Left ventricle myocardium inferior (tissue), 1 donor: ENCODE measurements at regions not wholly inside any gene's neighbourhood (a gene's known extent, or its start where the extent isn't known, plus 50 kb on each side); places are given as distances from the start of the nearest gene placed in this dataset.

Experiments used
- DNase-seq: peaks from one replicate; pipeline ENCODE4 v3.0.0-alpha.2; 2020
- H3K27ac ChIP-seq: fragments of 200-600 bp; replicated peaks from 2 replicates; pipeline ENCODE4 v1.8.0; 2021
- H3K27me3 ChIP-seq: fragments of 200-600 bp; 2 replicates; pipeline ENCODE4 v1.8.0; 2021; ENCODE audit warnings: low read depth
- H3K36me3 ChIP-seq: fragments of 200-600 bp; 2 replicates; pipeline ENCODE4 v1.8.0; 2021
- H3K4me1 ChIP-seq: fragments of 200-600 bp; 2 replicates; pipeline ENCODE4 v1.8.0; 2021
- H3K4me3 ChIP-seq: fragments of 200-600 bp; 2 replicates; pipeline ENCODE4 v1.8.0; 2021; ENCODE audit warnings: mild to moderate bottlenecking, moderate library complexity
- H3K9me3 ChIP-seq: fragments of 200-600 bp; replicated peaks from 2 replicates; pipeline ENCODE4 v1.8.0; 2021
- CTCF ChIP-seq: fragments of 200-600 bp; IDR thresholded peaks from 2 replicates; pipeline ENCODE4 v1.8.0; 2021; ENCODE audit warnings: antibody characterized with exemption, mild to moderate bottlenecking, borderline replicate concordance
- intact Hi-C: fragments of 100-400 bp; cut with micrococcal nuclease; formaldehyde crosslinking; loops from one replicate; pipeline ENCODE4 v1.11.0; 2022
- donor health status: DM: no; HTN: yes; CAD: no; lungs with severe emphysema.

GRCh38 chr2:198309673-198310280, 505.4 kb downstream of the PLCL1 start:
- no peak for DNase-seq
- H3K36me3 ChIP-seq: no peaks in the 10 kb centered on the region
- H3K27me3 ChIP-seq: peaks cover 50% of the 10 kb centered on the region
- no peak overlapping the region for H3K4me3 ChIP-seq
- H3K27ac ChIP-seq: no peak overlapping the region
- intact Hi-C loops: loop anchor here (10.0 kb wide), 1 partner anchor 1175 kb away; no protein-coding TSS in a partner anchor
- H3K4me1 ChIP-seq: no peaks in the 10 kb centered on the region
- H3K9me3 ChIP-seq: no peaks in the 10 kb centered on the region
- peak; percentile 89 for TF ChIP-seq CTCF

DNA sequence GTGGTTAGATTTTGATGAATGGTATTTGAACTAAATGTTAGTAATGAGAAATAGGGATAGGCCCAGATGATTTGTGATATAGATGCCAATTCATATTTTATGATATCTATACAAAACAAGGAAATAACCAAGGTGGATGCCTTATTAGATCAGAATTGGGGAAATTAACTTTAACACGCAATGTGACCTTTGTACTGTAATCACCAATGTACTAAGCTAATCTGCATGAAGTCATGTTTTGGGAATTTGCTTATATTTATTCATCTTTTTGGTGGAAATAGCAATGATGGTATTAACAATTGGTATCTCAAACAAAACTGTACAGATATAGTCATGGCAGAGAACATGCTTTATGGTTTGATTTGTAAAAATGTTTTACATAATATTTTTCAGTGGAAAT, 504.7 kb downstream of the PLCL1 start:
- Histone ChIP-seq H3K36me3 (no peaks in the 10 kb centered on the region), H3K9me3 (no peaks in the 10 kb centered on the region), H3K27ac (no peak overlapping the region), H3K27me3 (peaks cover 52% of the 10 kb centered on the region), H3K4me1 (no peaks in the 10 kb centered on the region), H3K4me3 (no peak overlapping the region)
- no peak for DNase-seq
- intact Hi-C loops: no loop called here
- no peak for TF ChIP-seq CTCF

DNA sequence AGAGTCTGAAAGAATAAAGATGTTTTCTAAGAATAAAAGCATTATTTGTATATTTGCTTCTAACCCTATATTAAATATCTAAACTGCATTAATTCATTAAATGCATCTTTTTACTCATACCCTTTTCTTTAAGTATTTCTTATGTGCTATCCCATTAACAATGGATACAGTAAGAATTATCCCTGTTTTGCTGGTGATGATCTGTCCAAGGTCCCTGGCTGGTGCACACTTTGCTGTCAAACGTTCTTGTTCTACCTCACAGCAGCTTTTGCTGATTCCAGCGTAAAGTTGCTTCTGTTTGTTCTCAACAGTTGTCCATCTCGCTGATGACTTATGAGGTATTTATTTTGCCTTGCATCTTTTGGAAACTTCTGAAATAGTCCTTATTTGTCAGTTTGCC, 504.0 kb downstream of the PLCL1 start:
- intact Hi-C loops: no loop called here
- no peak for DNase-seq
- Histone ChIP-seq H3K4me3 (no peak overlapping the region), H3K27ac (no peak overlapping the region), H3K36me3 (no peaks in the 10 kb centered on the region), H3K4me1 (no peaks in the 10 kb centered on the region), H3K27me3 (peaks cover 51% of the 10 kb centered on the region), H3K9me3 (no peaks in the 10 kb centered on the region)
- TF ChIP-seq CTCF: no peak

DNA sequence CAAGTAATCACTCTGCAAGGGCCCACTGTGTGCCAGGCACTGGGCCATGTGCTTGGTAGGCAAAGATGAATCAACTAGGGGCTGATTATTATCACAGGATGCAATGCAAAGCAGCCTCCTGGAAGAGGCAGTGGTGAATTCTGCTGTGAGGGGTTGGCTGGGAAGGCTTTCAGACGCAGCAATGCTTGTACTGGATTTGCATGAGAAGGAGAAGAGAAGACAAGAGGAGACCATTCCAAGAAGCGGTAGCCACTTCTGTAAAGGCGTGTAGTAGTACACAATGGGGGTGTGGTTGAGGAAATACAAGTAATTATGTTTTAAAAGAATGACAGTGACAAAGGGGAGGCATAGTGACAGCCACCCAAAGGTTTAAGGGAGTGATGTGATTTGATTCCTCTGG, 502.7 kb downstream of the PLCL1 start:
- H3K27me3 ChIP-seq: peaks cover 45% of the 10 kb centered on the region
- H3K4me1 ChIP-seq: no peaks in the 10 kb centered on the region
- no peak for DNase-seq
- no peak for TF ChIP-seq CTCF
- no peaks in the 10 kb centered on the region for H3K36me3 ChIP-seq
- no peak overlapping the region for H3K4me3 ChIP-seq
- H3K9me3 ChIP-seq: no peaks in the 10 kb centered on the region
- H3K27ac ChIP-seq: no peak overlapping the region
- intact Hi-C loops: no loop called here

- no peak for TF ChIP-seq CTCF
- Histone ChIP-seq H3K9me3 (no peaks in the 10 kb centered on the region), H3K4me1 (no peaks in the 10 kb centered on the region), H3K27me3 (peaks cover 36% of the 10 kb centered on the region), H3K27ac (no peak overlapping the region), H3K4me3 (no peak overlapping the region), H3K36me3 (no peaks in the 10 kb centered on the region)
- DNase-seq: no peak
- intact Hi-C loops: no loop called here
Observed at GRCh38 chr2:198304859-198305258, 500.5 kb downstream of the PLCL1 start.

GRCh38 chr2:198297350-198297749, 493.0 kb downstream of the PLCL1 start:
- H3K9me3 ChIP-seq: no peaks in the 10 kb centered on the region
- no peaks in the 10 kb centered on the region for H3K36me3 ChIP-seq
- no peak overlapping the region for H3K27ac ChIP-seq
- peaks cover 6% of the 10 kb centered on the region for H3K27me3 ChIP-seq
- TF ChIP-seq CTCF: no peak
- no peak for DNase-seq
- no peak overlapping the region for H3K4me3 ChIP-seq
- intact Hi-C loops: loop anchor here (10.0 kb wide), 1 partner anchor 493 kb away; the partner anchor contains the start of gene PLCL1
- no peaks in the 10 kb centered on the region for H3K4me1 ChIP-seq
